Erythroblast (primary cell): ENCODE measurements at regions not wholly inside any gene's neighbourhood (a gene's known extent, or its start where the extent isn't known, plus 50 kb on each side); places are given as distances from the start of the nearest gene placed in this dataset.
"Not testable (repeated sequence)": the region's sequence is repeated elsewhere in the genome, so short reads cannot be mapped to it uniquely, and the experiment has no call there.

ENCODE experiments used
- GATA1 ChIP-seq: IDR thresholded peaks from 2 replicates; pipeline ENCODE4 v1.6.1; 2011; ENCODE audit warnings: low read depth, mild to moderate bottlenecking, control low read depth, low read length, moderate library complexity
- POLR2A ChIP-seq: IDR thresholded peaks from 2 replicates; pipeline ENCODE4 v1.6.1; 2011; ENCODE audit warnings: mild to moderate bottlenecking, low read length

GRCh38 chr13:43969919-43970318, 90.2 kb downstream of the LACC1 start:
- not testable (repeated sequence) for TF ChIP-seq POLR2A, GATA1
